ENCODE measurements at regions not wholly inside any gene's neighbourhood (a gene's known extent, or its start where the extent isn't known, plus 50 kb on each side); places are given as distances from the start of the nearest gene placed in this dataset.

- DNase-seq (ENCODE audit: low read depth), result no peak
Measured at GRCh38 chr11:123378096-123378495, 52.0 kb upstream of the GRAMD1B start.

DNA sequence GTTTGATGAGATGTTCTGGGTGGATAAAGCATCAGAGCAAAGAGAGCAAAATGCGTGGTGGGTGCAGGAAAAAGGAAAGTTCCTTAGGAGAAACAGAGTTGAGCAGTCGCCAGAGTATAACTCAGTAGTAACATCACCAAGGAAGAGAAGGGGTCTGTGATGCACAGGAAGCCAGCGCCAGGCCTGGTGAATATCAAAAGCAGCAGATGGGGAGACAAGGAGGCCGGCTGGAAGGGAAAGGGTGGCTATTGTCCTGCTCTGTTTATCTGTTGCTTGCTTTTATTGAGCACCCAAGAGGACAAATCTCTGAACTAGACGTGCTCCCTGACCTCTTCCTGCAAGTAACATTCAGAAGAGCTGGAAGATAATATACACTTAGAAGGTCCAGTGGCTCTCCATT, 52.7 kb upstream of the GRAMD1B start:
- DNase-seq (ENCODE audit: low read depth), result no peak

- DNase-seq (ENCODE audit: low read depth), result no peak
Measured at GRCh38 chr11:123375832-123376231, 54.2 kb upstream of the GRAMD1B start.

DNA sequence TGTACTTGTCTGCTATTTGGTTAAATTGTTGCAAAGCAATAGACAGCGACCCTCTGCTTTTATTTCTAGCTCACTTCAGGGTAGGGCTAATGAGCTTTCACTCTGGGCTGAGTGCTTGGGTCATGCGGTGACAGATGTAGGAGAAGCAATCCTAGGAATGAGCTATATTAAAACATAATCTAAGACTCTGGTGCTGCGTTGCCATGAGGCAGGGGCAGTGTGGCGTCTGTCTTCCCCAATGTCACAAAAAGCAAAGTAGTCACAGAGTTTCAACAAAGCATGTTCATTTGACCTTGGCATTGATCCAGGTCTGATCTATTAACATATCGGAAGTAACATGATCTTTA, 55.5 kb upstream of the GRAMD1B start:
- no peak for DNase-seq (ENCODE audit: low read depth)

DNA sequence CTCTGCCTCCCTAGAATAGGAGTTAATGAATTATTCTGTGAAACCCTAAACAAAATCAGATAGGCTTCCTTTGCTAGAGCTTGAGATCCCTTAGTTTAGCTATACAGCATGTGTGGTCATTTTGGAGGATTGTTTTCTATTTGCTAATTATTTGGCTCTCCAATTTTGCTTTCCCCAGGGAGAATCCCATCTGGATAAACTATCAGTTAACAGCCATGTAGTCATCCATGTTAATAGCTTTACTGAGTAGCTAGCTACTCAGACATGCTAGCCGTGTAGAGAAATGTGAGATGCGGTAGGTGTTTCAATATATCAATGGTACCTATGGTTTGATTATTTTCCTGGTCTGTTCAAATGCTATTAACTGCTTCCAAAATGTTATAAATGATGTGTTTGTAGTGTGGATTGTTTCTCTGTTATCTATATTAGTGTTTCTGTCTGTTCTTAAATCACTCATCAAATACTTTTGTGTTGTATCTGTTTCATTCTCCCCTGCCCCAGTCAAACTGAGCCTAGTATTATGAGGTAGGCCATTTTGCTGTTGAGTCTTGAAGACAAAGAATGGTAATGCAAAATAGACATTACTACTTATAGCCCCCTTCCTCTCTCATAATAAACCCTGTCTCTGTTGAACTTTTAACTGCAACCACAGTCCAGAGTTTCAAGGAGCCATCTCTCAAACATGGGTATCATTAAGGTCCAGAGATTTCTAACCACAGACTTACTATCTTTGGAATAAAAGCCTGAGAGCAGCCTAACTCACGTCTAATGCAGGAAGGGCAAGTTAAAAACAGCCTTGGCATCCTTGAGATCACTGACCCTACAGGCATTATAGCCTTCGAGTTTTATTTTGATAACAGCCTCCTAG, 56.1 kb upstream of the GRAMD1B start:
- DNase-seq (ENCODE audit: low read depth), result no peak

DNA sequence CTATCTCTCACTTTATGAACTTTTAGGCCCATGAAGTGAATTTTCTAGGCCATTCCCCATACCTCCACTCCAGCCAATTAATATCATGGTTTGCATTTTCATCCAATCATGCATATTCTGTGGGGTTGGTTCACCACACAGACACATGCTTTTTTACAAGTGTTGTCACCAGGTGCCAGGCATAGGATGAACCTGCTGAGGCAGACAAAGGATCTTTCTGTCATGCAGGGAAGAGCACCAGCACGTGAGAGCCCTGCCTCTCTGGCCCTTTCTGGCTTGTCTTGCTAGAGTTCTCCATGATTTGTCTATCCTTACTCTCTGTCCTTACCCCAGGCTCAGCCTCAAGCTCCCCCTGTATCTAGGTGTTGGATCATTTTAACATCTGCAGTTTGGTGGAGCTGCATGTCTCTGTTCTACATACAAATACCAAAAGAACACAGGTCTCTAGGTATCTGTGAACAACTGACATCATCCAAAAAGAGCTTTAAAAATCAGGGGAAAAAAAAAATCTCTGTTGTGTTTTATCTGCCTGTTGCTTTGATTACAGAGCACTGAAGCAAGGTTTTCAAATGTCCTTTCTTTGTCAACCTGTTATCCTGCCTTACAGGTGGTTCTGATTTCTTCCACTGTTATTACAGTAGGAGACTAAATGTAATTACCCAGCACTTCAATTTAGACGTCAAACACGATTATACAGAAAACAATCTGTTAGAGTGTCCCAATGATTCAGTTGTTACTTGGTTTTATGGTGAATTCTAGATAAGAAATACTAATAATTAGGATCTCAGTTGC, 58.4 kb upstream of the GRAMD1B start:
- no peak for DNase-seq (ENCODE audit: low read depth)

- DNase-seq (ENCODE audit: low read depth), result no peak
Measured at GRCh38 chr11:123366924-123367323, 63.1 kb upstream of the GRAMD1B start.

GRCh38 chr11:123365955-123366354, 64.1 kb upstream of the GRAMD1B start:
- no peak for DNase-seq (ENCODE audit: low read depth)

GRCh38 chr11:123364080-123364479, 66.0 kb upstream of the GRAMD1B start:
- DNase-seq (ENCODE audit: low read depth), result no peak

DNA sequence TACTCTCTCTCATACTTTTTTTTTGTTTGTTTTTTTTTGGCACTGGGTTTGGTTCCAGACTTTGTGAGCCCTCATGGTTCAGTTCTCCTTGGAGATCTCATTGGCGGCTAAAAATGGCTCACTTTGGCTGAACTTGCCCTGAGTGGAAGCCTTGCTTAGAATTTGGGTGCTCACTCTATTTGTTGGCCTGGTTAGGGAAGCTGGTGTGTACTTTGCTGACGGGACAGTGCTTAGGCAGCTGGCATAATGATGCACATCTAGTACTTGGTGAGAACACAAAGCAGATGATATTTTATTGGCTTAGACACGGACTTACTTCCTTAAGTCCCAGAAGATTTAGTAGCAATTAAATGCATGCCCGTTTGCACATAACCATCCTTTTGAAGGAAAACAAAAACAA, 66.5 kb upstream of the GRAMD1B start:
- no peak for DNase-seq (ENCODE audit: low read depth)

GRCh38 chr11:123362941-123363340, 67.1 kb upstream of the GRAMD1B start:
- no peak for DNase-seq (ENCODE audit: low read depth)

- DNase-seq (ENCODE audit: low read depth), result no peak
Measured at GRCh38 chr11:123362186-123362585, 67.9 kb upstream of the GRAMD1B start.

GRCh38 chr11:123361110-123361509, 69.0 kb upstream of the GRAMD1B start:
- no peak for DNase-seq (ENCODE audit: low read depth)

DNA sequence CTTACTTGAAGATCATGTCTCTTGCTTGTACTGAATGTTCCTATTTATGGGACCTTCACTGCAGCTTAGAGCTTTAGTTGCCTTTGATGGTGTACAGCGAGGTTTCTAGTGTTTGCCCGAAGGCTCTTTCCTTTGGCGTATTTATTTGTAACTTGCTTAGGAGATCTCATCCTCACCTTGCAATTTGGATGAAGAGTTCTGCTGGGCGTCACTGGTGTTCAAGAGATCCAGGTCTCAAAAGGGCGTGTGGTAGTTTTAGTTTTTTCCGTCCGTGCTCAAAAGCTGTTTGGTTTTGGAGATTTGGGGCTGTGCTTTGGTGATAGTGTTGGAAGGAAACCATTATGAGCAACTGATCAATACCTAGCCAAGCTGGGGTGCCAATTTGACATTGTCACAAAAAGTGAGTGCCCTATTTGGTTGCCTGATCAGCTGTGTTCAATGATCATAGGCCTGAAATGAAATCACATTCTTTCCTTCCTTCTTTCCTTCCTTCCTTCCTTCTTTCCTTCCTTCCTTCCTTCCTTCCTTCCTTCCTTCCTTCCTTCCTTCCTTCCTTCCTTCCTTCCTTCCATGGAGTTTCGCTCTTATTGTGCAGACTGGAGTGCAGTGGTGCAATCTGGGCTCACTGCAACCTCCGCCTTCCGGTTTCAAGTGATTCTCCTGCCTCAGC, 69.7 kb upstream of the GRAMD1B start:
- no peak for DNase-seq (ENCODE audit: low read depth)

GRCh38 chr11:123357990-123358827, 71.9 kb upstream of the GRAMD1B start:
- DNase-seq (ENCODE audit: low read depth), result no peak

DNA sequence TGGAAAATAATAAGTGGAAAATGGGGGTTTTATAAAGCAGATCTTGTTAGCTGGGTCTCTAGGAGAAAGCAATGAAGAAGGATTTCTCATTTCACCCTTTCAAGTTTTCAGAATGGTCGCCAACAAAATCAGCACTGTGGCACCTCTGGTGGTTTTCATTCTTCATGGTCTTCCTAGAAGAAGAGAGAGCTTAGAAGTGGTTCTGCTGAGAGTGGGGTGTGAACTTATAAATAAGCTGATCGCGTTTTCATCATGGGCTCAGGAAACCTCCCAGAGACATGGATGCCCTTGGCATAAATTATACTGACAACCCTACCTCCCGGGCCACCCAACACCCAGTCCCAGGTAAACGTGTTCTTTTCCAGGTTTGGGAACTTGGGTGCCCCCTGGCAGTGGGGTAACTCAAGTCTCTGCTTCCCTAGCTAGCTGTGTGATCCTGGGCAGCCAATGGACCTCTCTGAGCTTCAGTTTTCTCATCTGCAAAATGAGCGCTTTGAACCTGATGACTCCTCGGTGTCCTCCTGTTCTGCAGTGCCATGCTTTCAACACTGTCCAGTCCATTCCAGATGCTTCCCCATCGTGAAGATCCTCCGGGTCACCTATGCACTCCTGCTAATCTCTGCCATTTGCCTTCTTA, 72.6 kb upstream of the GRAMD1B start:
- DNase-seq (ENCODE audit: low read depth), result no peak

- DNase-seq (ENCODE audit: low read depth), result no peak
Measured at GRCh38 chr11:123356539-123356938, 73.5 kb upstream of the GRAMD1B start.

DNA sequence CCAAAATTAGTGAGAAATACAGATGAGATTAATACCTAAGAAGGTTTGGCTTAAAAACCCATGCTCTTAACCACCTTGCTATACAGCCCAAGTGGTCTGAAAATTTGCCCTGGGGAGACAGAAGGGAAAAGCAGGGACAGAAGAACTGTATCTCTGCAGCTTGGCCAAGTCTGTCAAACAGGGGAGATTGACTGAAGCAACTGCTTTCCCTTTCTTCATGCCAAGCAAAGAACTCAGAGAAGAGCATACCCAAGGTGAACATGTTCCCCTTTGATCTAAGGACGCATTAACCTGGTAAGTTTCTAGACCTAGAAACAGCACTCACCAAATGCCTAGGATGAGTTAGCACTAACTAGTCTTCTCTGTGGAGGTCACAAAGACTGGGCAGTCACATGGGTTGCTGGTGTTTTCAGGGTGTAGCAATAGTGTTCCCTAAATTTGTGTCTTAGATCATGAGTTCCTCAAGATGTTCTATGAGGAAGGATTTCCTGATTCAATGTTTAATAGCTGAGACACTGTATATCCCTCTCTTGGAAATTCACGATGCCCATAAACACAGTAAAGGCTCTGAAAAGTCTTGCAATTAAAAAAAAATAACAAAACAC, 75.6 kb upstream of the GRAMD1B start:
- no peak for DNase-seq (ENCODE audit: low read depth)

GRCh38 chr11:123351375-123351774, 78.7 kb upstream of the GRAMD1B start:
- no peak for DNase-seq (ENCODE audit: low read depth)

- DNase-seq (ENCODE audit: low read depth), result no peak
Measured at GRCh38 chr11:123349382-123349781, 80.7 kb upstream of the GRAMD1B start.

- DNase-seq (ENCODE audit: low read depth), result no peak
Measured at GRCh38 chr11:123344790-123345357, 85.2 kb upstream of the GRAMD1B start.
